ENCODE measurements at regions not wholly inside any gene's neighbourhood (a gene's known extent, or its start where the extent isn't known, plus 50 kb on each side); places are given as distances from the start of the nearest gene placed in this dataset.
"Not testable (repeated sequence)": the region's sequence is repeated elsewhere in the genome, so short reads cannot be mapped to it uniquely, and the experiment has no call there.

- Histone ChIP-seq H4K91ac (ENCODE audit: low read depth, low read length) (no peak overlapping the region), H3K79me2 (ENCODE audit: control insufficient read depth, insufficient read depth, low read length, poor library complexity) (no peaks in the 10 kb centered on the region), H3K14ac (ENCODE audit: low read length) (no peak overlapping the region), H2BK120ac (ENCODE audit: insufficient read depth, low read length, poor library complexity) (peak overlapping the region; percentile 33), H3K27me3 (ENCODE audit: insufficient read depth, low read length) (no peaks in the 10 kb centered on the region), H4K12ac (ENCODE audit: low read depth, low read length) (no peak overlapping the region), H3K9ac (ENCODE audit: low read length) (no peak overlapping the region), H2BK12ac (ENCODE audit: low read length) (no peak overlapping the region), H3K4me3 (ENCODE audit: low read depth, low read length) (no peak overlapping the region), H3K79me1 (ENCODE audit: low read length) (no peaks in the 10 kb centered on the region), H3K23ac (ENCODE audit: low read length) (no peak overlapping the region), H4K8ac (ENCODE audit: low read depth, low read length) (no peak overlapping the region), H3K36me3 (ENCODE audit: control insufficient read depth in 1 of 2, insufficient read depth in 2 of 2, low read length in 2 of 2) (no peaks in the 10 kb centered on the region), H2BK5ac (ENCODE audit: low read depth, low read length, poor library complexity) (no peak overlapping the region), H3K18ac (ENCODE audit: low read length) (no peak overlapping the region), H2AK5ac (ENCODE audit: low read length) (no peak overlapping the region), H3K9me3 (ENCODE audit: insufficient read depth, low read depth, low read length) (no peaks in the 10 kb centered on the region), H3K4ac (ENCODE audit: low read depth, low read length) (no peak overlapping the region), H3K4me1 (ENCODE audit: control insufficient read depth in 1 of 2, insufficient read depth in 2 of 2, low read length in 2 of 2) (no peaks in the 10 kb centered on the region), H2AFZ (ENCODE audit: insufficient read depth, low read length, poor library complexity) (no peak overlapping the region), H3K4me2 (ENCODE audit: low read length) (no peak overlapping the region), H3K27ac (ENCODE audit: low read depth, low read length) (no peak overlapping the region)
- DNase-seq = peak in 1 of 2 donors; percentile 52
- no CpG with 5 or more reads among the region's 8 CpGs for WGBS (ENCODE audit: extremely low coverage, insufficient coverage, insufficient read length)
These were observed 91.2 kb upstream of the XAGE2 start for GRCh38 chrX:52277666-52278065.

- Histone ChIP-seq H3K4ac (ENCODE audit: low read depth, low read length) (no peak overlapping the region), H3K18ac (ENCODE audit: low read length) (no peak overlapping the region), H3K4me2 (ENCODE audit: low read length) (no peak overlapping the region), H3K27me3 (ENCODE audit: insufficient read depth, low read length) (no peaks in the 10 kb centered on the region), H3K4me3 (ENCODE audit: low read depth, low read length) (no peak overlapping the region), H2BK120ac (ENCODE audit: insufficient read depth, low read length, poor library complexity) (no peak overlapping the region), H4K91ac (ENCODE audit: low read depth, low read length) (no peak overlapping the region), H3K27ac (ENCODE audit: low read depth, low read length) (no peak overlapping the region), H2BK12ac (ENCODE audit: low read length) (no peak overlapping the region), H3K4me1 (ENCODE audit: control insufficient read depth in 1 of 2, insufficient read depth in 2 of 2, low read length in 2 of 2) (no peaks in the 10 kb centered on the region), H2AK5ac (ENCODE audit: low read length) (no peak overlapping the region), H2AFZ (ENCODE audit: insufficient read depth, low read length, poor library complexity) (no peak overlapping the region), H3K14ac (ENCODE audit: low read length) (no peak overlapping the region), H3K9me3 (ENCODE audit: insufficient read depth, low read depth, low read length) (no peaks in the 10 kb centered on the region), H4K12ac (ENCODE audit: low read depth, low read length) (no peak overlapping the region), H3K79me2 (ENCODE audit: control insufficient read depth, insufficient read depth, low read length, poor library complexity) (no peaks in the 10 kb centered on the region), H3K23ac (ENCODE audit: low read length) (no peak overlapping the region), H3K36me3 (ENCODE audit: control insufficient read depth in 1 of 2, insufficient read depth in 2 of 2, low read length in 2 of 2) (no peaks in the 10 kb centered on the region), H3K79me1 (ENCODE audit: low read length) (no peaks in the 10 kb centered on the region), H2BK5ac (ENCODE audit: low read depth, low read length, poor library complexity) (no peak overlapping the region), H3K9ac (ENCODE audit: low read length) (no peak overlapping the region), H4K8ac (ENCODE audit: low read depth, low read length) (no peak overlapping the region)
- no CpG with 5 or more reads among the region's 2 CpGs for WGBS (ENCODE audit: extremely low coverage, insufficient coverage, insufficient read length)
- DNase-seq = no peak
These were observed 88.0 kb upstream of the XAGE2 start for GRCh38 chrX:52280812-52281211.

GRCh38 chrX:52284865-52285264 is 84.0 kb upstream of the XAGE2 start:
- H3K14ac ChIP-seq (ENCODE audit: low read length) = no peak overlapping the region
- no CpG with 5 or more reads among the region's 14 CpGs for WGBS (ENCODE audit: extremely low coverage, insufficient coverage, insufficient read length)
- no peak overlapping the region for H2BK120ac ChIP-seq (ENCODE audit: insufficient read depth, low read length, poor library complexity)
- peaks cover 7% of the 10 kb centered on the region for H3K9me3 ChIP-seq (ENCODE audit: insufficient read depth, low read depth, low read length)
- H2BK5ac ChIP-seq (ENCODE audit: low read depth, low read length, poor library complexity) = no peak overlapping the region
- no peak for DNase-seq
- H3K9ac ChIP-seq (ENCODE audit: low read length) = no peak overlapping the region
- no peak overlapping the region for H3K18ac ChIP-seq (ENCODE audit: low read length)
- no peak overlapping the region for H3K4ac ChIP-seq (ENCODE audit: low read depth, low read length)
- H2BK12ac ChIP-seq (ENCODE audit: low read length) = no peak overlapping the region
- no peaks in the 10 kb centered on the region for H3K36me3 ChIP-seq (ENCODE audit: control insufficient read depth in 1 of 2, insufficient read depth in 2 of 2, low read length in 2 of 2)
- H3K4me3 ChIP-seq (ENCODE audit: low read depth, low read length) = no peak overlapping the region
- H2AFZ ChIP-seq (ENCODE audit: insufficient read depth, low read length, poor library complexity) = no peak overlapping the region
- H4K91ac ChIP-seq (ENCODE audit: low read depth, low read length) = no peak overlapping the region
- no peaks in the 10 kb centered on the region for H3K4me1 ChIP-seq (ENCODE audit: control insufficient read depth in 1 of 2, insufficient read depth in 2 of 2, low read length in 2 of 2)
- no peak overlapping the region for H3K27ac ChIP-seq (ENCODE audit: low read depth, low read length)
- H3K27me3 ChIP-seq (ENCODE audit: insufficient read depth, low read length) = no peaks in the 10 kb centered on the region
- H3K4me2 ChIP-seq (ENCODE audit: low read length) = no peak overlapping the region
- no peaks in the 10 kb centered on the region for H3K79me1 ChIP-seq (ENCODE audit: low read length)
- H4K8ac ChIP-seq (ENCODE audit: low read depth, low read length) = no peak overlapping the region
- H3K23ac ChIP-seq (ENCODE audit: low read length) = no peak overlapping the region
- H3K79me2 ChIP-seq (ENCODE audit: control insufficient read depth, insufficient read depth, low read length, poor library complexity) = no peaks in the 10 kb centered on the region
- H2AK5ac ChIP-seq (ENCODE audit: low read length) = no peak overlapping the region
- H4K12ac ChIP-seq (ENCODE audit: low read depth, low read length) = no peak overlapping the region

- not testable (repeated sequence) for H3K18ac ChIP-seq (ENCODE audit: low read length); H3K27ac ChIP-seq (ENCODE audit: low read depth, low read length); H4K8ac ChIP-seq (ENCODE audit: low read depth, low read length); H3K4ac ChIP-seq (ENCODE audit: low read depth, low read length); H2BK12ac ChIP-seq (ENCODE audit: low read length); H3K27me3 ChIP-seq (ENCODE audit: insufficient read depth, low read length); H3K23ac ChIP-seq (ENCODE audit: low read length); H3K4me2 ChIP-seq (ENCODE audit: low read length); H3K9me3 ChIP-seq (ENCODE audit: insufficient read depth, low read depth, low read length); H2AK5ac ChIP-seq (ENCODE audit: low read length); DNase-seq; H3K4me3 ChIP-seq (ENCODE audit: low read depth, low read length); H4K91ac ChIP-seq (ENCODE audit: low read depth, low read length); H2BK120ac ChIP-seq (ENCODE audit: insufficient read depth, low read length, poor library complexity); H2BK5ac ChIP-seq (ENCODE audit: low read depth, low read length, poor library complexity); H3K9ac ChIP-seq (ENCODE audit: low read length); H3K79me1 ChIP-seq (ENCODE audit: low read length); H2AFZ ChIP-seq (ENCODE audit: insufficient read depth, low read length, poor library complexity); H4K12ac ChIP-seq (ENCODE audit: low read depth, low read length); H3K4me1 ChIP-seq (ENCODE audit: control insufficient read depth in 1 of 2, insufficient read depth in 2 of 2, low read length in 2 of 2); H3K14ac ChIP-seq (ENCODE audit: low read length); H3K79me2 ChIP-seq (ENCODE audit: control insufficient read depth, insufficient read depth, low read length, poor library complexity); H3K36me3 ChIP-seq (ENCODE audit: control insufficient read depth in 1 of 2, insufficient read depth in 2 of 2, low read length in 2 of 2)
- no CpG with 5 or more reads among the region's 6 CpGs for WGBS (ENCODE audit: extremely low coverage, insufficient coverage, insufficient read length)
These were observed 69.9 kb upstream of the XAGE2 start for GRCh38 chrX:52298968-52299367.
